Left ventricle myocardium superior (tissue), 1 donor: ENCODE measurements at regions not wholly inside any gene's neighbourhood (a gene's known extent, or its start where the extent isn't known, plus 50 kb on each side); places are given as distances from the start of the nearest gene placed in this dataset.

Source experiments
- ATAC-seq: fragments of 200-7000 bp; cut with Tn5 transposase; one replicate; pipeline ENCODE4 v1.9.1; 2020; ENCODE audit warnings: mild to moderate bottlenecking, moderate library complexity
- DNase-seq: peaks from one replicate; pipeline ENCODE4 v3.0.0-alpha.2; 2020
- intact Hi-C: fragments of 100-400 bp; cut with micrococcal nuclease; formaldehyde crosslinking; loops from one replicate; pipeline ENCODE4 v1.11.0; 2022
- donor health status: DM: no; HTN: yes; CAD: no; lungs with severe emphysema.

DNA sequence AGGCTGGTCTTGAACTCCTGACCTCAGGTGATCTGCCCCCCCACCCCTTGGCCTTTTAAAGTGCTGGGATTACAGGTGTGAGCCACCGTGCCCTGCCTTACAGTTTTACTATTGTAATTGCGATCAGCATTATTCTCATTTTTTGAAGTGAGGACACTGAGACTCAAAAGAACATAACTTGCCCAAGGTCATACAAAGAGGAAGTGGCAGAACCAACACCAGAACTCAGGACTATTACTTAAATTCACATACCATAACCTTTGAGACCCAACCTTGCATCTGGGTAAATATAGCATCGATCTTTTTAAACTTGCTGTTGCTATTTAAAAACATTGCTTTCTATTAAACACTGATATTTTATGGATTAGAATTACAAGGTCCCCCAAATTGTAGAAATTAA, 54.2 kb downstream of the FOXI1 start:
- intact Hi-C loops: no loop called here
- no peak for DNase-seq
- no peak for ATAC-seq

DNA sequence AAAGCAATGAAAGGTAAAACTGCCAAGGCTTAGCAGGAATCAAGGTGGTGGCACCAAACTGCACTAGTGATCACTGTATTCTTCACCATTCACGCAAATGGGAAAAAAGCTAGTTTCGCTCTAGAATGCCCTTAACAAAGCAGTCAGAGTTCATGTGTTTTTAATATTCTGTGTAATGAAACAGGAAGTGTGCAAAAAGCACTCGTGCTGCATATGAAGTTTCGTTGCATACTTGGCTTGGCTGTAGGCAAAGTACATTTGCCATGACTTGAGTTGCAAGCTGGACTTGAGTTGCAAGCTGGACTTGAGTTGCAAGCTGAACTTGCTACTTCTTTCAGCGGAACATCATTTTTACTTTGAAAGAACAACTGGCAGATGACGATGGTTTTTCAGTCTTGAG, 55.4 kb downstream of the FOXI1 start:
- ATAC-seq (no peak), DNase-seq (no peak)
- intact Hi-C loops: no loop called here

DNA sequence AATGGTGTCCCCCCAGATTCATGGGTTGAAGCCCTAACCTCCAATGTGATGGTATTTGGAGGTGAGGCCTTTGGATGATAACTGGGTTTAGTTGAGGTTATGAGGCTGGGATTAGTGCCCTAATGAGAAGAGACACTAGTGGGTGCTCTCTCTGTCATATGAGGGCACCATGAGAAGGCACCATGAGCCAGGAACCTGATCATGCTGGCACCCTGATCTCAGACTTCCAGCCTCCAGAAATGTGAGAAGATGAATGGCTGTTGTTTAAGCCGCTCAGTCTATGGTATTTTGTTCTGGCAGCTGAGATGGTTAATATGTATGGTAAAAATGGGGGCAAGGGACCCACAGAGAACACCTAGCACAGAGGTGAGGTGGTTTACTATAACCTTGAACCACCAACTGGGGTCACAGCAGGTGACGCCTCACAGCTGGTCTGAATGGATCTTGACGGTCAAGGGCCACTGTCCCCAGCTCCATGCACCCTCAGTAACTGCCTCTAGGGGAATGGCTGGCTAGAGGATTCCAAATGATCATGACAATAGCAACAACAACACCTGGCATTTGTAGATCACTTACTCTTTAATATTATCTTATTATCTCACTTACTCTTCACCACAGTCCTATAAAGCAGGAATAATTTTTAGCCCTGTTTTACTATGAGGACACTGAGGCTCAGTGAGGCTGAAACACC, 57.1 kb downstream of the FOXI1 start:
- DNase-seq (no peak), ATAC-seq (no peak)
- intact Hi-C loops: no loop called here

DNA sequence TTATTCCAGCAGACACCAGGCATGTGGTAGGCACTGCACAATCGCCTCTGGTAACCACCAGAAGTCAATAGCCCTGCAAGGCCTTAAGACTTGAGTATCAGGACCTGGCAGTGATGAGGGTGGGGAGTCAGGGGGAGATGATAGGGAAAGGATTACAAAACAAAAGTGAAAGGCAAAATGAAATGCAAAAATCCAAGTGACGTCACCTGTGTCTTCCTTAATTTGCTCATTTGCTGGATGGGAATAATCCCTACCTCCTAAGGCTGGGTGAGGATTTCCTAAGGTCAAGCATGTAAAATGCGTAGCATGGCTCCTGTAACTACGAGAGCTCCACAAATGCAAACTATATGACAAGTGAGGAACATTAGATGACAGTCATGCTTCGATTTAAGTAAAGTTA, 58.4 kb downstream of the FOXI1 start:
- intact Hi-C loops: no loop called here
- no peak for DNase-seq

DNA sequence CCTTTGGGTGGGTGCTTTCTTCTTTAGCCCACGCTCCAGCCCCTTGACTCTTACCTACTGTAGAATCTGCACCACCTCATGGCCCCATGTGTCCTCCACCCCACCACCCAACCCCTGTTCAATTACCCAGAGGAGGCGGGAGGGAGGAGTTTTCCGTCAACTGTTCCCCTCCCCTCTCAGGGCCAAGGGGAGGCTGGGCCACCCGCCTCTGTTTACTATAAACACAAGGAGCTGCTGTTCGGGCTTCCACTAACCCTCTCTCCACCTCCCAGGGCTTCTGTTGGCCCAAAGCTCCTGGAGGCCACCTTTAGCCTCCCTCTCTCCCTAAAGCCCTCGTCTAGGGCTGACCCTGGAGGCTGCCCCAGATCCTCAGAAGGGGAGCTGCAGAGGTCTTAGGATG, 59.2 kb downstream of the FOXI1 start:
- ATAC-seq (no peak), DNase-seq (no peak)
- intact Hi-C loops: no loop called here

More for the DNA sequence above, 58.4 kb downstream of the FOXI1 start:
- no peak for ATAC-seq

DNA sequence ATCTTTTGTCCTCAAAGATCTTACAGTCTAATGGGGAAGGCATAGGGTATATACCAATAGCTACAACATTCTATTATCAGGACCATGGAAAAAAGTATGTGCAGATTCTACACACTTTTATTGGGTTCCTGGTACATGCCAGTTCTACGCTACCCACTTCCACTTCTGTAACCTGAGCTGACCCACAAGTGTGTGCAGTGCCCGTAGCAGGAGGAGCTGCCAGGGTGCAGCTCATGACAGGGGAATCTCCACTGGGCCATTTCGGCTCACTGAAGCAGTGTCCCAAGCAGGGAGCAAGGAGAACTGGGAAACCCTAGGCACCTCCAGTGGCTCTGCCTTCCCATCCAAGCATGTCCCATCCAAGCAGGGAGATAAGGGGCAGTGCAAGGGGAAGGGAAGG, 60.4 kb downstream of the FOXI1 start:
- intact Hi-C loops: no loop called here
- ATAC-seq: peak; percentile 90

DNA sequence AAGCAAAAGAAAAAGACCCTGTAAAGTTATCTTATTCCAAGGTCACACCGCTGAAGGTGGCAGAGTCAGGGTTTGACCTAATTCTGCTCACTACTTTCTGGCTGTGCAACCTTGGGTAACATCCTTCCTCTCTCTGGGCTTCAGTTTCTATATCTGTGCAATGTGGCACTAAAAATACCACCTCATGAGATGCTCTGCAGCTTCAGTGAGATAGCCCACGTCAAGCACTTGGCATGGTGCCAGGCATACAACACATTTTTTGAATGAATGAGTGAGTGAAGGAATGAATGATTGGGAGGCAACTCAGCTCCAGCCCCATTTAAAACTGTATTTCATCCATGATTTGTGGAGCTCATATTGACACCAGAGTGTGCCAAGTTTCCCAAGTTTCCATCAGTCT, 62.3 kb downstream of the FOXI1 start:
- ATAC-seq: no peak
- no peak for DNase-seq
- intact Hi-C loops: no loop called here

More for the DNA sequence above, 60.4 kb downstream of the FOXI1 start:
- peak; percentile 55 for DNase-seq

DNA sequence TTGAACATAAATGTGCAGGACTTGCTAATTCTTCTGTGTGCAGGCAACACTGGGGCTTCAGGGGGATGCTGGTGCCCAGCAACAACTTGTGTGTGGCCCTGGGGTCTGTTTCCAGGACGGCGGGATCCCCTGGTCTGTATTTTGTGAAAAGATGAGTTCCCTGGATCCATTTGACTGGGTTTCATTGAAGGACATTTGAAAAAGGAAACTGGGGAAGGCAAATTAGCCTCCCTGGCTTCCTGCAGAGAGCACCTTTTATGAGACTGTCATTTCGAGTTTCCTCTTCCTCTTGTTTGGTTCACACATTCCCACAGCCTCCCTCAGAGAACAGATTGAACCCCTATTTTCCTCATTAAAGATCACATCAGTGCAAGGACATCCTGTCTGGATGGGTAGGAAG, 63.1 kb downstream of the FOXI1 start:
- intact Hi-C loops: no loop called here

DNA sequence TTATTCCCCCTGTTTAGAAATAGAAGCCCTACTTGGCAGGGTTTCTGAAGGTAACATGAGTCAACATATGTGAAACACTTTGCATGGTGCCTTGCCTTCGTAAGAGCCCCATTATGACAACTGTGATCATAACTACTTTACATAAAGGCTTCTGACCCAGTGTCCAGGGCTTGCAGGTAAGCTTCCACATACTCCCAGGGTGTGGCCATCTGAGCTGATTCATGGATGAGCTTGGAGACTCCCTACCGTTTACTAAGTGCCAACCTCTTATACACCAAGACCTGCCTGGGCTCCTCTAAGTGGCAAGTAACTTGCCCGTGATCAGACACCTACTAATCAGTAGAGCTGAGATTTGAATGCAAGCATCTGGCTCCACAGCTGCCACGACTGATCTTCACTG, 62.8 kb upstream of the C5orf58 start:
- ATAC-seq: no peak
- intact Hi-C loops: no loop called here
- no peak for DNase-seq

More for the DNA sequence above, 63.1 kb downstream of the FOXI1 start:
- DNase-seq (no peak), ATAC-seq (no peak)

DNA sequence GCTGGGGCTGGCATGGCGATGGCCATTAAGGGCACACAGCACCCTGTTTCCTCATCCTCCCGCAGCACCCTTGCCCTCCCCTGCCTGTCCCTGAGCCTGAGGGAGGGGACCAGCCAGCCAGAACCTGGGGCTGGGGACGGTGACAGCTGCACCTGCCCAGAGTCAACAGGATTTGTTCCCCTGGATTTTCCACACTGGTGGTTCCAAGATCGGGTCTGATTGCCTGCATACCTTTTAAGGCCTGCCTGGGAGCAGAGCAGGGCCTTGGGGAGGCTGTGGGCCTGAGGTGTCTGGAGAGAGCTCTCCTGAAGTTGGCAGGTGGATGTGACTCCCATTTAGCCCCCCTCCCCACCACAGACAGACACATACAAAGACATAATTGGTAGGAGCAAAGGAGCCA, 61.0 kb upstream of the C5orf58 start:
- intact Hi-C loops: no loop called here
- DNase-seq: no peak
- no peak for ATAC-seq

DNA sequence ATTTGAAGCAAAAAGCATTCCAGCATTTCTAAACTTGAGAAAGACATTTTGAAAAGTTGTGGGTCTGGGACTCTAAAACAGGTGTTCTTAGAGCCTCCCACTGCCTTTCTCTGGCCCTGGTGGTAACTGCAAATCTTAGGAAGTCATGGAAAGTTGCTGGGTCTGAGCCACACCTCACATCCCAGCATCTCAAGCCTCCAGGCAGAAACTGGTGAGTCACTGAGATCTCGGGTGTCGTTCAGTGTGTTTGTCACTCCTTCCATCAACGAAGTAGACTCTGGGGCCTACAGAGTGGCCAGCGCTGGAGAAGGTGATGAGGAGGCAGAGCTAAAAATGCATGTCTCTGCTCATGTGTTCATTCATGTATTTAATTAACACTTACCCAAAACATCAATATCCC, 59.6 kb upstream of the C5orf58 start:
- ATAC-seq (no peak), DNase-seq (no peak)
- intact Hi-C loops: no loop called here

DNA sequence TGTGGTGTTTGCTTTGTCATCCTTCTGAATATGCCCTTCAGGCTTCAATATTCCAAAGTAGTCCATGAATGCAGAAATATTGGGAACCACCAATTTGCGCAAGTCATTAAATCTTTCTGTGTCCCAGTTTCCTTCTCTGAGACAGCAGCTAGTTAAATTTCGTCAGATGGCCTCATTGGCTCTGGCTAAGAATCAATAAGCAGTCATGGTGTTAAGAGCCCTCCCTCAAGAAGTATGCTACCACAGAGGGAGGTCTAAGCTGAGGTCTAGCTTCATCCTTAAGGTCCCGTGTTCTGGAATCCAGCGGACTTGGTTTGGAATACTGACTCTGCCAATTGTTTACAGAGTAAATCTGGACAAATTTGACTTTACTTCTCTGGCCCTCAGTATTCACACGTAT, 59.1 kb upstream of the C5orf58 start:
- DNase-seq (no peak), ATAC-seq (no peak)
- intact Hi-C loops: no loop called here

DNA sequence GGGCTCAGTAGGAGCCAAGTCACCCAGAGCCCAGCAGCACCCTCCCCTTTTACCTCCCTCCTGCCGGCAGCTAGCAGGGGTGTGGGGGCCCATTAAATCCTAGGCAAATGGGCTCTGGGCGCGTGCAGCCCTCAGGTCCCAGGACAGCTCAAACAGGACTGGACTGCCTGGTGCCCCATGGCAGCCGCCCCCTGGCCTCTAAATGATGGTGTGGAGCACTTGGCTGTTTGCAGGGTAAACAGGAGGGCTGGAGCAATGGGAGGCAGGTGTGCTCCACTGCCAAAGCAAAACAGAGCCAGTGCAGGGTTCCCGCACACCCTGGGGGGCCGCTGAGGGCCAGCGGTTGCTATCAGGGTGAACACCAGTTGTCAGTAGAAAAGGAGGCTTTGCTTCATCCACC, 55.9 kb upstream of the C5orf58 start:
- intact Hi-C loops: no loop called here
- ATAC-seq: no peak
- DNase-seq: no peak

DNA sequence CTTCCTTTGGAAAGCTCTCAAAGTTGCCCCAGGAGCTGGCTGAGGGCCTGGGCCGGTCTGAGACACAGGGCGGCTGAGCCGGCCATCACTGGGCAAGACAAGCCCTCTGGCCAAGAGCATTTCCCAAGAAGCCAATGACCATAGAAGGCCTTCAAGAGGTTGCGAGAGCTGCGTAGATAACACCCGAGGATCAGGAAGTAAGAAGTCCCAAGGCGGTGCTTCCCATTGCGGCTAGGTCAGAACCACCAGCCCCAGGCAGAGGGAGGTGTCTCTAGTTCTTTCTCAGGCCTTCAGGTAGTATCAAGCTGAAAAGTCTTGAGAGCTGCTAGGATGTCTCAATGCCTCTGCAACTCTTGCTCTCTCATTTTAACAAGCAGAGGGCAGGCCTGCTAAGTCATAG, 54.0 kb upstream of the C5orf58 start:
- no peak for DNase-seq
- intact Hi-C loops: no loop called here
- ATAC-seq: no peak

DNA sequence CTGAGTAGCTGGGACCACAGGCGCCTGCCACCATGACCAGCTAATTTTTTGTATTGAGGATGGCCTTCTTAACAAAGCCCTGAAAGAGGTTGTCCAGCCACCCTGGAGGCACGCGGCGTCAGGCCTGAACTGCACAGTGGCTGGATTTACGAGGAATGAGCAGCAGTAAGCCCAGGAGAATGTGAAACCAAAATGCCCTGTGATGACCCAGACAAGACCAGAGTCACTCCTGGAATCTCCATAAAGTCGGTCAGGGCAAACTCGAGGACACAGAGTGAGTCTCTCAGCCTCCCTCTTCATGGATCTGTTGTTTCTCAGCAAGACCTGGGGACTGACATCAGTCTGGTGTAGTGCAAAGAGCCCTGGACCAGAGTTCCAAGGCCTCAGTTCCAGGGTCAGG, 53.2 kb upstream of the C5orf58 start:
- DNase-seq: no peak
- no peak for ATAC-seq
- intact Hi-C loops: no loop called here

DNA sequence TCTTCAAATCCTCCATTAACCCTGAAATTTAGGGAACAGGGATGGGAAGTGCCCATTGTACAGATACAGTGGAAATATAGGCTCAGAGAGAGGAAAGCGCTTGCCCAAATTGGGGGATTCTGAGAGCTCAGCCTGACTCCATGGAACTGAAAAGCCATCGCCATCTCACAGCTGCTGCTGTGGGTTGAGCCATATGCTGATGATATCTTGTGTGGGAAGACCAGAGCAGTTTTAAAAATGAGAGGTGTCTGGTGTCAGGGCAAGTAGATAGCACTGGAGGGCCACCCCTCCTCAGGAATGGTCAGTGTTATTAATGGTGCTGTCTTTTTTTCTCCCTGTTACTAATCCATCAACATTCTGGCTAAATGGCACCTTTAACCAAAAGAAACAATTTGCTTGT, 50.9 kb upstream of the C5orf58 start:
- DNase-seq (no peak), ATAC-seq (no peak)
- intact Hi-C loops: no loop called here

DNA sequence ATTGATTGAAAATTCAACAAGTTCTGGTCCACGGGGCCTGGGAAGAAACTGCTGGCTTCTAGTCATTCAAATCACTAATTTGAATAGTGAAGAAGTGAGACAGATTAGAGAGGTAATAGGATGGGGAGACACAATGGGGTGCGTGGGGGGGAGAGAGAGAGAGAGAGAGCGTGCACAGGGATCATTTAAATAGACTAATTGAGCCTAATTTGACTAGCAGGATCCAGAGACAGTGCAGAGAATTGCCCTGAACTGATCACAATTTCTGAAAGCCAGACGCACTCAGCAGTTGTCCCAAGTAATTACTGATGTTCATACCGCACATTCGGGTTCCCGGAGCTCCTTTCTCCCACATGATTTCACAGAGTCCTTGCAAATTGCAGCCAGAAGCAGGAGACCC, 50.3 kb upstream of the C5orf58 start:
- ATAC-seq (no peak), DNase-seq (no peak)
- intact Hi-C loops: no loop called here
